PC-3 (cell line): ENCODE measurements at regions not wholly inside any gene's neighbourhood (a gene's known extent, or its start where the extent isn't known, plus 50 kb on each side); places are given as distances from the start of the nearest gene placed in this dataset.

Experiments used
- ATAC-seq: fragments of 200-7000 bp; cut with Tn5 transposase; 2 replicates; pipeline ENCODE4 v1.9.1; 2020; ENCODE audit warnings: mild to moderate bottlenecking, moderate library complexity
- BruUV-seq: library from RNA; stranded (reverse); fragments of 400-500 nt; replicated peaks from 2 replicates; lab custom pipeline; 2021; lab: Mats Ljungman, UMichigan
- CTCF ChIA-PET: fragments of 300-600 bp; sonication (Branson Sonifier 250); formaldehyde crosslinking; loops from one replicate; lab custom pipeline; 2022; ENCODE audit warnings: antibody characterized with exemption; lab: Charles Lee
- POLR2A ChIA-PET: fragments of 300-600 bp; sonication (Branson Sonifier 250); formaldehyde crosslinking; loops from one replicate; lab custom pipeline; 2022; ENCODE audit warnings: antibody characterized with exemption; ENCODE audit not compliant: unreplicated experiment; lab: Charles Lee
- DNase-seq: peaks from one replicate; pipeline ENCODE4 v3.0.0-alpha.2; 2015
- H2AFZ ChIP-seq: fragments of 300-600 bp; sonication (generic); 2 replicates; pipeline ENCODE4 v1.6.0; 2016; ENCODE audit warnings: antibody characterized with exemption, low read length
- H3F3A ChIP-seq: fragments of 300-600 bp; sonication (generic); one replicate; pipeline ENCODE4 v1.6.0; 2017; ENCODE audit warnings: antibody characterized with exemption, low read length, control low read depth, mild to moderate bottlenecking; ENCODE audit not compliant: unreplicated experiment
- H3K27ac ChIP-seq: fragments of 300-600 bp; sonication (generic); 2 replicates; pipeline ENCODE4 v1.5.1; 2016; ENCODE audit warnings: mild to moderate bottlenecking, low read length
- H3K27me3 ChIP-seq: fragments of 300-600 bp; sonication (generic); 2 replicates; pipeline ENCODE4 v1.6.1; 2016; ENCODE audit warnings: low read length, mixed read lengths
- H3K36me3 ChIP-seq: fragments of 300-600 bp; sonication (generic); 2 replicates; pipeline ENCODE4 v1.6.1; 2016; ENCODE audit warnings: low read depth, mixed run types, low read length, mixed read lengths
- H3K4me1 ChIP-seq: fragments of 300-600 bp; sonication (generic); 2 replicates; pipeline ENCODE4 v1.5.1; 2016; ENCODE audit warnings: low read length; ENCODE audit not compliant: insufficient read depth
- H3K4me2 ChIP-seq: fragments of 300-600 bp; sonication (generic); 2 replicates; pipeline ENCODE4 v1.6.0; 2016; ENCODE audit warnings: low read length
- H3K4me3 ChIP-seq: fragments of 300-600 bp; sonication (generic); 2 replicates; pipeline ENCODE4 v1.5.1; 2016; ENCODE audit warnings: mild to moderate bottlenecking, low read length, mixed read lengths
- H3K79me2 ChIP-seq: fragments of 300-600 bp; sonication (generic); 2 replicates; pipeline ENCODE4 v1.6.1; 2017; ENCODE audit warnings: low read length, mixed read lengths
- H3K9ac ChIP-seq: fragments of 300-600 bp; sonication (generic); 2 replicates; pipeline ENCODE4 v1.6.0; 2016; ENCODE audit warnings: mild to moderate bottlenecking, low read length
- H3K9me2 ChIP-seq: fragments of 300-600 bp; sonication (generic); replicated peaks from 2 replicates; pipeline ENCODE4 v1.6.1; 2016; ENCODE audit warnings: mixed run types, low read length, mixed read lengths
- H3K9me3 ChIP-seq: fragments of 300-600 bp; sonication (generic); 2 replicates; pipeline ENCODE4 v1.6.1; 2016; ENCODE audit warnings: low read length, mixed read lengths
- H4K20me1 ChIP-seq: fragments of 300-600 bp; sonication (generic); 2 replicates; pipeline ENCODE4 v1.6.1; 2016; ENCODE audit warnings: low read length, mixed read lengths
- CTCF ChIP-seq: fragments of 300-600 bp; sonication (generic); conservative IDR thresholded peaks from 2 replicates; pipeline ENCODE4 v1.5.1; 2017; ENCODE audit warnings: antibody characterized with exemption, low read depth, mild to moderate bottlenecking, low read length
- EZH2 ChIP-seq: fragments of 300-600 bp; sonication (generic); IDR thresholded peaks from one replicate; pipeline ENCODE4 v1.6.1; 2017; ENCODE audit warnings: antibody characterized with exemption, mild to moderate bottlenecking, low read length; ENCODE audit not compliant: unreplicated experiment
- EZH2phosphoT487 ChIP-seq: fragments of 300-600 bp; sonication (generic); IDR thresholded peaks from 2 replicates; pipeline ENCODE4 v1.6.1; 2018; ENCODE audit warnings: mild to moderate bottlenecking, antibody characterized with exemption, low read length, borderline replicate concordance
- intact Hi-C: fragments of 100-400 bp; cut with micrococcal nuclease; formaldehyde crosslinking; loops from 2 replicates; pipeline ENCODE4 v1.9.0; 2023

- H3K27me3 ChIP-seq = no peaks in the 10 kb centered on the region
- POLR2A ChIA-PET = no interaction called here
- H3K9ac ChIP-seq = no peak overlapping the region
- H3K36me3 ChIP-seq = no peaks in the 10 kb centered on the region
- CTCF ChIA-PET = no interaction called here
- no peaks in the 10 kb centered on the region for H3K9me3 ChIP-seq
- DNase-seq (no peak), ATAC-seq (no peak)
- no peaks in the 10 kb centered on the region for H3K79me2 ChIP-seq
- H3K4me3 ChIP-seq = no peak overlapping the region
- H2AFZ ChIP-seq = no peak overlapping the region
- no peaks in the 10 kb centered on the region for H3K9me2 ChIP-seq
- intact Hi-C loops = no loop called here
- no peaks in the 10 kb centered on the region for H3F3A ChIP-seq
- BruUV-seq = no TSS peak
- H4K20me1 ChIP-seq = no peaks in the 10 kb centered on the region
- no peaks in the 10 kb centered on the region for H3K4me1 ChIP-seq
- no peak for TF ChIP-seq EZH2phosphoT487
- no peak for TF ChIP-seq EZH2
- no peak for TF ChIP-seq CTCF
- no peak overlapping the region for H3K27ac ChIP-seq
- no peak overlapping the region for H3K4me2 ChIP-seq
These were observed 356.7 kb downstream of the QKI start for GRCh38 chr6:163771180-163771579.

GRCh38 chr6:163768905-163769304 lies 354.4 kb downstream of the QKI start:
- no peak for DNase-seq
- BruUV-seq = no TSS peak

GRCh38 chr6:163766936-163767335 lies 352.4 kb downstream of the QKI start:
- Histone ChIP-seq H4K20me1 (no peaks in the 10 kb centered on the region), H3K27me3 (0 out of 2 replicates have a peak, but pooled peaks cover 4% of the 10 kb centered on the region), H3K36me3 (no peaks in the 10 kb centered on the region), H2AFZ (no peak overlapping the region), H3K4me2 (no peak overlapping the region), H3K79me2 (no peaks in the 10 kb centered on the region), H3F3A (no peaks in the 10 kb centered on the region), H3K9ac (no peak overlapping the region), H3K9me2 (no peaks in the 10 kb centered on the region), H3K4me1 (no peaks in the 10 kb centered on the region), H3K27ac (no peak overlapping the region), H3K9me3 (no peaks in the 10 kb centered on the region), H3K4me3 (no peak overlapping the region)
- intact Hi-C loops = no loop called here
- ChIA-PET POLR2A (no interaction called here), CTCF (no interaction called here)
- ATAC-seq (no peak), DNase-seq (no peak)
- TF ChIP-seq EZH2phosphoT487 (no peak), EZH2 (no peak), CTCF (no peak)
- no TSS peak for BruUV-seq

More at GRCh38 chr6:163768905-163769304, 354.4 kb downstream of the QKI start:
- Histone ChIP-seq H3K9me3 (no peaks in the 10 kb centered on the region), H3K9me2 (no peaks in the 10 kb centered on the region), H3K4me2 (no peak overlapping the region), H3K27ac (no peak overlapping the region), H3K4me3 (no peak overlapping the region), H3F3A (no peaks in the 10 kb centered on the region), H3K4me1 (no peaks in the 10 kb centered on the region), H3K27me3 (0 out of 2 replicates have a peak, but pooled peaks cover 4% of the 10 kb centered on the region), H3K79me2 (no peaks in the 10 kb centered on the region), H3K9ac (no peak overlapping the region), H3K36me3 (no peaks in the 10 kb centered on the region), H2AFZ (no peak overlapping the region), H4K20me1 (no peaks in the 10 kb centered on the region)
- ChIA-PET CTCF (no interaction called here), POLR2A (no interaction called here)
- no peak for ATAC-seq
- no peak for TF ChIP-seq EZH2phosphoT487
- no peak for TF ChIP-seq EZH2
- intact Hi-C loops = no loop called here
